ENCODE measurements at regions not wholly inside any gene's neighbourhood (a gene's known extent, or its start where the extent isn't known, plus 50 kb on each side); places are given as distances from the start of the nearest gene placed in this dataset.

DNA sequence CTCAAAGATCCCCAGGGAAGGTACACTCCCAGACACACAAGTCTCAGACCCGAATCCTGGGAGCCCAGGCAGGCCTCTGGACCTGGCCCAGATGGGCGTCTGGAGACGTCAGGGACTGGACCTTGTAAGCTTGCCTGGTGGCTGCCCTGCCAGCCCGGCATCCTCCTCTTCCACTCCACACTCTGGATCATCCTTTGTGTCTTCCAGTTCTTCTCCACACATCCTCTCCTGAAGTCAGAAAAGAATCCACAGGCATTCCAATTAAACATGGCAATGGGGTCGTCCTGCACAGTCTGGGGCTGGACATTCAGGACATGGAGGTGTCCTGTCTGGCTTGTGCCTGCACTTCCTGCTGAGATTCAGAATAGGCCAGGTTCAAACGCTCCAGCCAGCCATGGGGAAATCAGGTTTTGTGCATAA is 208.8 kb upstream of the IGF1R start:
- TF ChIP-seq, protein P1, sequence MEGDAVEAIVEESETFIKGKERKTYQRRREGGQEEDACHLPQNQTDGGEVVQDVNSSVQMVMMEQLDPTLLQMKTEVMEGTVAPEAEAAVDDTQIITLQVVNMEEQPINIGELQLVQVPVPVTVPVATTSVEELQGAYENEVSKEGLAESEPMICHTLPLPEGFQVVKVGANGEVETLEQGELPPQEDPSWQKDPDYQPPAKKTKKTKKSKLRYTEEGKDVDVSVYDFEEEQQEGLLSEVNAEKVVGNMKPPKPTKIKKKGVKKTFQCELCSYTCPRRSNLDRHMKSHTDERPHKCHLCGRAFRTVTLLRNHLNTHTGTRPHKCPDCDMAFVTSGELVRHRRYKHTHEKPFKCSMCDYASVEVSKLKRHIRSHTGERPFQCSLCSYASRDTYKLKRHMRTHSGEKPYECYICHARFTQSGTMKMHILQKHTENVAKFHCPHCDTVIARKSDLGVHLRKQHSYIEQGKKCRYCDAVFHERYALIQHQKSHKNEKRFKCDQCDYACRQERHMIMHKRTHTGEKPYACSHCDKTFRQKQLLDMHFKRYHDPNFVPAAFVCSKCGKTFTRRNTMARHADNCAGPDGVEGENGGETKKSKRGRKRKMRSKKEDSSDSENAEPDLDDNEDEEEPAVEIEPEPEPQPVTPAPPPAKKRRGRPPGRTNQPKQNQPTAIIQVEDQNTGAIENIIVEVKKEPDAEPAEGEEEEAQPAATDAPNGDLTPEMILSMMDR (IDR thresholded peaks at IDR 0.05), result no peak
- H3K9me3 Mint-ChIP-seq, result peaks cover 5% of the 10 kb centered on the region
- H3K27me3 Mint-ChIP-seq (ENCODE audit: insufficient read depth), result peaks cover 9% of the 10 kb centered on the region

DNA sequence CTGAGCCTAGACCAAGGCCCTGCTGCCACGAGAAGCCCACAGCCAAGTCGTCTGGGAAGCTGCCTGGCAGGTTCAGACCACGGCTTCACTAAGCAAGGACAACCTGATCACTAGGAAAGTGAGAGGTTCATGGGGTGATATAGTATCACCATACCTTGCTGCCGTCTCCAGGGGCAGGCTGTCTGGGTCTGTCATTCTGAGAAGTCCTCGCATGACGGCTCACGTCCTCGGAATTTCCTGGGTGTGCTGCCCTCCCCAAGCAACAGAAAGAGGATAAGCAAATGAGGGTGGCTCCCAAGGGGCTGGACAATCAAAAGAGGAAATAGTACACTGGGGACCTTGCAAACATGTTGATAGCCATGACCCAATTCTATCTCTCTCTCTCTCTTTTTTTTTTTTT is 207.4 kb upstream of the IGF1R start:
- Mint-ChIP-seq H3K4me3 (no peak overlapping the region), H3K4me1 (ENCODE audit: low read depth) (peaks cover 21% of the 10 kb centered on the region), H3K9me3 (peaks cover 5% of the 10 kb centered on the region), H3K27ac (no peak overlapping the region), H3K36me3 (ENCODE audit: low read depth) (no peaks in the 10 kb centered on the region), H3K27me3 (ENCODE audit: insufficient read depth) (peaks cover 10% of the 10 kb centered on the region)
- DNase-seq, result no peak
- TF ChIP-seq, protein P1 (IDR thresholded peaks at IDR 0.05), result no peak

More for the DNA sequence above, 208.8 kb upstream of the IGF1R start:
- H3K36me3 Mint-ChIP-seq (ENCODE audit: low read depth), result no peaks in the 10 kb centered on the region
- DNase-seq, result no peak
- H3K4me3 Mint-ChIP-seq, result no peak overlapping the region
- H3K27ac Mint-ChIP-seq, result no peak overlapping the region; the same call in 1 of the 2 replicates
- H3K4me1 Mint-ChIP-seq (ENCODE audit: low read depth), result peaks cover 21% of the 10 kb centered on the region

DNA sequence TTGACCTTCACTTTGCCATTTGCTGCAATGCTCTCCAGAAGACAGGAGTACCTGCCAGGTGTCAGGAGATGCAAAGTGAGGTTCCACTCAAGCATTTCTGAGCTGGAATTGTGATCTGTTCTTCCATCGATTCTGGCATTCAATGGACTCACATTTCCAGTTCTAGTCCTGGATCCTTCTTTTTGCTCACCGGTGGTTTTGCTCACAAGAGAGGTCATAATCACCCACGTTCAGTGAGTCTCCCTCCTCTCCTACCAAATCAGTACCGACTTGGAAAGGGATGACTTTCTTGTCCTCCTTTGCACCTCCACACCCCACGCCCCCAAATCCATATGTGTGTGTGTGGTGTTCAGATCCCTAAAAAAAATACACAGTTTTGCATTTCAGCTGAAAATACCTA is 206.7 kb upstream of the IGF1R start:
- H3K4me3 Mint-ChIP-seq, result no peak overlapping the region
- no peaks in the 10 kb centered on the region for H3K36me3 Mint-ChIP-seq (ENCODE audit: low read depth)
- H3K4me1 Mint-ChIP-seq (ENCODE audit: low read depth), result peaks cover 21% of the 10 kb centered on the region
- H3K27ac Mint-ChIP-seq, result no peak overlapping the region
- peaks cover 5% of the 10 kb centered on the region for H3K9me3 Mint-ChIP-seq
- TF ChIP-seq, protein P1 (IDR thresholded peaks at IDR 0.05), result no peak
- DNase-seq, result no peak
- H3K27me3 Mint-ChIP-seq (ENCODE audit: insufficient read depth), result peaks cover 15% of the 10 kb centered on the region

DNA sequence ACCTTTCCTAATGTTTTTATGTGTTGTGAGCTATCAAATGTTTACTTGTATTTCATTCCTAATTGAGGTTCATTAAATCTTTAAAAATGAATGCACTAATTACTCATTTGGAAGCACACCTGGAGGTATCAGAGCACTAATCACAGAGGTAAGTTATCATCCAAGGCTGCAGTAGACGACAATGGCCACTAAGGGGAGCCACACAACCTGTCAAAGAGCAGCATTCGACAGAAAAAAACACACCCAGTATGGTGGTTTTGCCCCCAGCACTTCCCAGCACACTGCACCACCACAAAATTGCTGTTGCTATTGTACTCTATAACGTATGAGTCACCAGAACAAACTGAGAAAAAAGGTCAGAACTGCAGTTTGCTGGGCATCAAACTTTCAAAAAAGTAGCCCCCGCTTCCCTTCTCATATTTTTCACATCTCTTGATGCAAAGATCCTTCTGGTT is 205.9 kb upstream of the IGF1R start:
- DNase-seq, result peak; percentile 89
- peaks cover 20% of the 10 kb centered on the region for H3K27me3 Mint-ChIP-seq (ENCODE audit: insufficient read depth)
- TF ChIP-seq, protein P1 (IDR thresholded peaks at IDR 0.05), result peak; percentile 95
- peak overlapping the region; percentile 63; the same call in 1 of the 2 replicates for H3K4me3 Mint-ChIP-seq
- H3K36me3 Mint-ChIP-seq (ENCODE audit: low read depth), result no peaks in the 10 kb centered on the region
- H3K27ac Mint-ChIP-seq, result peak overlapping the region; percentile 33; the same call in 1 of the 2 replicates
- H3K4me1 Mint-ChIP-seq (ENCODE audit: low read depth), result peaks cover 21% of the 10 kb centered on the region
- H3K9me3 Mint-ChIP-seq, result peaks cover 4% of the 10 kb centered on the region

DNA sequence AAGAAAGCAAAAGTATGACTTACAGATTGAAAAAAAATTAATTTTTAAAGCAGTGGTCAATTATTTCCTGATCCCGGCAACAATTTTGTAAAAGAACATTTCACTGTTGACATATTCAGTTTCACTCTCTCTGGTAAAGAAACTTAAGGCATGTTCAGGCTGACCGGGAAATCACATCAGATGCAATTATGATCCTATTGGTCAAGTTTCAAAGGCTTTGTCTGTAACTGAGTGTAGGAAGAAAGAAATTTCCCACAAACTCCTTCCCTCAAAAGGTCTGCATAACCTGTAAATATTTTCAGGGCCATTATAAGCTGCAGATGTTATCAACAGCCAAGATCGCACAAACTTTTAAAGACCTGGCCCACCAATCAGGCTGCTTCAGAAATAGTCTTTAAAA is 205.4 kb upstream of the IGF1R start:
- H3K36me3 Mint-ChIP-seq (ENCODE audit: low read depth), result no peaks in the 10 kb centered on the region
- peaks cover 20% of the 10 kb centered on the region for H3K27me3 Mint-ChIP-seq (ENCODE audit: insufficient read depth)
- H3K27ac Mint-ChIP-seq, result no peak overlapping the region
- peaks cover 21% of the 10 kb centered on the region for H3K4me1 Mint-ChIP-seq (ENCODE audit: low read depth)
- H3K9me3 Mint-ChIP-seq, result no peaks in the 10 kb centered on the region; the same call in 1 of the 2 replicates
- peak overlapping the region; percentile 63; the same call in 1 of the 2 replicates for H3K4me3 Mint-ChIP-seq
- TF ChIP-seq, protein P1 (IDR thresholded peaks at IDR 0.05), result no peak
- DNase-seq, result no peak

All from HFFc6 (cell line).